Amniotic epithelial cell (primary cell): ENCODE measurements at regions not wholly inside any gene's neighbourhood (a gene's known extent, or its start where the extent isn't known, plus 50 kb on each side); places are given as distances from the start of the nearest gene placed in this dataset.
"Not testable (repeated sequence)": the region's sequence is repeated elsewhere in the genome, so short reads cannot be mapped to it uniquely, and the experiment has no call there.

Experiments
- DNase-seq: peaks from one replicate; pipeline ENCODE4 v3.0.0-alpha.2; 2010; ENCODE audit warnings: low read depth

DNA sequence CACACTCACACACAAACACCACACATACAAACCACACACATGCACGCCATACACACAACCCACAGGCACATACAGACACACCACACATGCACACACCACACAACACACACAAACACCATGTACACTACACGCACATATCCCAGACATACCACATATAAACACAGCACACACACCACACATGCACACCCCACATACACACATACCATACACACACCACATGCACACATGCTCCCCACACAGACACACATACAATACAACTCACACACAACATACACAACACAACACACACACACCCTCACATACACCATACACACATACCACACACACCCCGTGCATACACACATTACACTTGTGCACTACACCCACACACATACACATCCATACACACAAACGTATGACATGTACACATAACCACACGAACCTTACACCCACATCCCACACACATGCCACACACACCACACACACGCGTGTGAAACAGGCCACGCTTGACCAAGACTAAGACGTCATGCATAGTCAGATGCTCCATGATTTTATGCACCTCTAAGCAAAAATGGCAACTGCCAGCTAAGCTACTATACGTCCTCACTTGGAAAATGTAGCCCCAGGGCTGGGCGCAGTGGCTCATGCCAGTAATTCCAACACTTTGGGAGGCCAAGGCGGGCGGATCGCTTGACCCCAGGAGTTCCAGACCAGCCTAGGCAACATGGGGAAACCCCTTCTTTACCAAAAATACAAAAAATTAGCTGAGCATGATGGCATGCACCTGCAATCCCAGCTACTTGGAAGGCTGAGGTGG is 77.4 kb upstream of the TMPRSS2 start:
- no peak for DNase-seq

GRCh38 chr21:41584603-41585176 is 76.7 kb upstream of the TMPRSS2 start:
- no peak for DNase-seq

DNA sequence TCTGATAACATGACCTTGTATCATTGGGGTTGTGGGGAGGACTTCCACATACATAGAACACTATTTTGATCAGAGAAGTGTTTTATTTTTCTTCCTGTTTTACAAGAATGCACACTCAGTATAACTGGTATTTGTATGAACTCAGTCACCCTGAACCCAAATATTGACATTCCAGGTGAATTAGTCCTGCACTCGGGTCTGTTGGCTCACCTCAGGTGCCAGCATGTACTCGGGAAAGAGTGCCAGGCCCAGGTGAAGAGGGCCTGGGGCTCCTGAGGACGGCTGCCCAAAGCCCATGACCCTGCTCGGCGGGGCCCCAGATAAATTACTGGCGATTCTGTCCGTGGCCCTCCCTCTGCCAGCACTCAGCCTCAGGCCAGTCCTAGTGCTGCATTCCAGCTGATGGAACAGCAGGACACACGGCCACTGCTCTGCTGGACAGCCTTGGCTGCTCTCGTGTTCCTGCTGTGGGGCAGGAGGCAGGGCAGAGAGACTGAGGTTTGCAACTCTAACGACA is 75.4 kb upstream of the TMPRSS2 start:
- DNase-seq: no peak

DNA sequence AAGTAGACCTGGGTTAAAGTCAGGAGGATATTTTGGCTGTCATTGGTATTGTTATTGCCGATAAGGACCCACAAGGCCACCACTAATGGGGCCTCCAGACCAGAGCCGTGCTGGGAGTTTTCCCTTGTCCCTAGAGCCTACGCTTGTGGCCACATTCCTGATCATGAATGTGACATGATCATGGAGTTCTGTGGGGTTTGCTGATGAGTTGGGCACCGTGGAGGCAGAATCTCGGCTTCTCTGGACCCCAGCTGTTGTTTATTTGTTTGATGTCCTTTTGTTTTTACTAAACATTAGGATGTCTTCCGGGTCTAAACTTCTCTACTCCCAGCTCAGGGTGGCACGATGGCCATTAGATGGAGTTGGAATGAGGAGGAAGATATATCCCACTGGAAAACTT is 74.9 kb upstream of the TMPRSS2 start:
- no peak for DNase-seq

DNA sequence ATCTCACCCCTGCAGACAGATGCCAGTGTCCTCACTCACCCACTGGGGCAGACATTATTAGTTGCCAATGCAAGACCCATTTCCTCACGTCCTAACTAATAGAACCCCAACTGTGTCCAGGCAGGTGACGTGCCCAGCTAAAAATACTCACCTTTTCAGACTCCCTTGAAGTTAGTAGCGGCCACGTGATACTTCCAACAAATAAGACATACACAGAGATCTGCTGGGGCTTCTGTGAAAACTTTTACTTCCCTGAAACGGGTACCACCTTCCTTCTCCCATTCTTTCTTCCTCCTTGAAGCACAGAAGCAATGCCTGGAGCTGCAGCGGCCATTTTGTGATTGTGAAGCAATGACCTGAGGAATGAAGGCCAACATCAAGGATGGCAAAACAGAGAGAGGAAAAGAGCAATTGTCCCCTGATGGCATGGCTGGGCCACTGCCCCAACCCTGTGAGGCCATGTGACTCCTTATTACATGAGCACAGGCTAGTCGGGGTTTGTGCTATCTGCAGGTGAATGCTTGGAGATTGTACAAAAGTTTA is 74.4 kb upstream of the TMPRSS2 start:
- no peak for DNase-seq

- no peak for DNase-seq
These were observed 73.8 kb upstream of the TMPRSS2 start for GRCh38 chr21:41581592-41582228.

DNA sequence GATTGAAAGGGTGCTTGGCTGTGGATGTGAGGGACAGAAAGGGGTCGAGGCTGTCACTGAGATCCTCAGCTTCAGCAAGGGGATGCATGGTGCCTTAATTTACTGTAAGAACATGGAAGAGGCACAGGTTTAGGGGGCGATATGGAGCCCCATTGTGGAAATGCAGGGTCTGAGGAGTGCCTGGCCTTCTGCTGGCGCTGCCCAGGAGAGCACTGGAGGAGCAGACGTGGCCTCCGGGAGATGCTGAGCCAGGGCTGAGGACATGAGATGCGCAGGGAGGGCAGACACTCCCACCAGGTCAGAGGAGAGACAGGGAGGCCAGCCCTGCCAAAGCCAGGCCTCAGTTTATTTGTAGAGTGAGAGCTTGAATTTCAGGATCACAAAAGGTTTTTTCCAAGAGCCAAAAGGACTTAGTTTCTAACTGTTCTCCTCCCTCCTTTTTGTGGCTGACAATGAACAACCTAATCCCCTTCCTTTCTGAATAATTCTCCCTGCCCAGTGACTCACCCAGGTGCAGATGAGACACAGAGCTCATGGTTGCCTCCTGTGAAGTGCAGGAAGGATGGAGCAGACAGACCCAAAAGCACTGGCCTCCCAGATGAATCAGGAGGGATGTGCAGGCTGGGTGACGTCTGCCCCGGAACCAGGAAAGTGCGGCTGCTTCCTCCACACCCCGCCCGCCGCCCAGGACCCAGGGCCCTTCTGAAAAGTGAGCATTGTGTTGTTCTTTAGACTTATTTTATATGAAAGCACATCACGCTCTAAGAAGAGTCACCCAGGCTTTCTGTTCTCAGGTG is 73.0 kb upstream of the TMPRSS2 start:
- no peak for DNase-seq

- DNase-seq: no peak
These were observed 71.7 kb upstream of the TMPRSS2 start for GRCh38 chr21:41579692-41580091.

DNA sequence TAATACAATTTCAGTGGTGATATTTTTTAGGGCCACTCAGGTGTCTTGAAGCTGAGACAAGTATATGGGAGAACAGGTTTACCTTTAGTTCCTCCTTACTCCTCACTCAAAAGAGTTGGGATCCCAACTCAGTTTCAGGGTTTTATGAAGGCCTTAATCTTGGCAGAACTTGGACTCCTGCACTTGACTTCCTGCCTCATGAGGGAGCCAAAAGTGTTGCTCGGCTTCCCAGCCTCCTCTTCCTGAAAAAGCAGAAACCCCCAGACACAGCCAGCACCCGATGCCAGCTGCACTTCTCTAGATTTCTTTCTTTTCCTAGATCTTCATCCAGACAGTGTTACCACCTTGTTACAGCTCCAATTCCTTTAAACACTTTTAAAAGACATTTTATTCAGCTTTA is 70.8 kb upstream of the TMPRSS2 start:
- DNase-seq: no peak

DNA sequence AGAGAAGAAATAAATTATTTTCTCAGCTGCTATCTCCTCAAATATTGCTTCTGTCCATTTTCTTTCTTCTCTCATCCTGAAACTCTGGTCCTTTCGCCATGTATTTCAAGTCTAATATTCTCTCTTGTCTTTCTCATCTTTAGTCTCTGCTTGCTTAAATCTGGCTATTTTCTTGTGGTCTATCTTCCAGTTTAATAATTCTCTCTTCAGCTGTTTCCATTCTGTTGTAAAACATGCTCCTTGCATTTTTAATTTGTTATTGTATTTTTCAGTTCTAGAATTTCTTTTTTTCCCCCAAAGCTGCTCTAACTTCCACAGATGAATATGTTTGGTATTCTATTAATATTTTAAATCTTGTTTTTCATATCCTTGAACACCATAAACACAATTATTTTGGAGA is 70.1 kb upstream of the TMPRSS2 start:
- DNase-seq: no peak

DNA sequence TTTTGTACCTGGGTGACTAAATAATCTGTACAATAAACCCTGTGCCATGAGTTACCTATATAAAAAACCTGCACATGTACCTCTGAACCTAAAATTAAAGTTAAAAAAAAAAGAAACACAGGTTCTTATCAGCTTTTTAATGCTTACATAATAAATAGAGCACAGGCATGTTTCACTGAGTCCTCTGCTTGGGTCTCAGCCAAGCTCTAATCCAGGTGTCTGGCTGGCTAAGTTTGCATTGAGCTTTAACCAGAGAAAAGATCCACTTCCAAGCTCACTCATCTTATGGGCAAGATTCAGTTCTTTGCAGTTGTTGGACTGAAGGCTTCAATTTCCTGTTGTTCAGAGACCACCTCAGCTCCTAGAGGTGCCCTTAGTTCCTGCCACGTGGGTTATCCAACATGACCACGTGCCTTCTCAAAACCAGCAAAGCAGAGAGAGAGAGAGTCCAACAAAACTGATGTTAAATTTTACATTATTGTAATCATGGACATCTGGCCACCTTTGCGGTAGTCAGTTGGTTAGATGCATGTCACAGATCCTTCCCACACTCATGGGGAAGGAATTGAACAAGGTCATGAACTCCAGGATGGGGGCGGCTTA is 68.2 kb upstream of the TMPRSS2 start:
- no peak for DNase-seq

DNA sequence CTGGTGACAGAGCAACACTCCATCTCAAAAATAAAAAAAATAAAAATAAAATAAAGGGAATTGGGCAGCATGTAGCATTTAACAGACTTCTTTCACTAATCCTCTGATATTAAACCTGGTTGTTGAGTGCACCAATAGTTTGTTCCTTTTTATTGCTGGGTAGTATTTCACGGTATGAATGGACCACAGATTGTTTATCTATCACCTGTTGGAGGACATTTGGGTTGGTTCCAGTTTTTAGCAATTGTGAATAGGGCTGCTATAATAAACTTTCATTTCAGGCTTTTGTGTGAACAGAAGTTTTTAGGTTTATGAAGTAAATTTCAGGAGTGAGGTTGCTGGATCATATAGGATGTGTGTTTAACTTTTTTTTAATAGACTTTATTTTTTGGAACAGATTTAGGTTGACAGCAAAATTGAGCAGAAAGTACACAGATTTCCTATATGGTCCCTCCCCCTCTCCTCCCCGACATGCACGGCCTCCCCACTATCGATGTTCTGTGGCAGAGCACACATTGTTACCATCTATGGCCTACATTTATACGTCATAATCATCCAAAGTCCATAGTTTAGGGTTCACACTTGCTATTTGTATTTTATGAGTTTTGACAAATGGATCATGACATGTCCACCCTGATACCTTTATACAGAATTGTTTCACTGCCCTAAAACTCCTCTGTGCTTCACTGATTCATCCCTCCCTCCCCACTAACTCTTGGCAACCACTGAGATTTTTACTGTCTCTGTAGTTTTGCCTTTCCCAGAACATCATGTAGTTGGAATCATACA is 66.1 kb upstream of the TMPRSS2 start:
- DNase-seq: no peak

DNA sequence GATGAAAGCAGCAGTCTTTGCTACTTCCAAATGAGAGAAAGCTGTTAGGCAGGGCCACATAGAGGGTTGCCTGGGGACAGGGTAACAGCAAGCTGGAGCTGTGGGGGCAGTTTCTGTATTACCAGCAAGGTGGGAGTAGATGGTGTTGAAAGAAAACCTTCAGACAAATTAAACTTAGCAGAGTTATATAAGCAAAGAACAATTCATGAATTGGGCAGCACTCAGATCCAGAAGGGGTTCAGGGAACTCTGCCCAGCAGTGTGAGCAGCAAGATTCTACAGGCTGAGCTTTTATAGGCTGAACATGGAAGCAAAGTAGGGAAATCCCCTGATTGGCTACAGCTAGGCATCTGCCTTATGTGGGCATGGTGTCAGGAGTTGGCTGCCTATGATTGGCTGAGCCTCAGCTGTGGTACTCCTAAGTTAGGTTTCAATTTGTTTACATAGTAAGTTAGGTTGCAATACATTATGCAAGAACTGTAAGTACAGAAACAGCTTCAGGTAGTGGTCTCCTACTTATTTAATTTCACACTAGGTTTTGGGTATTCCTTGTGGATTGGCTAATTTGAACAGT is 64.1 kb upstream of the TMPRSS2 start:
- DNase-seq: no peak

DNA sequence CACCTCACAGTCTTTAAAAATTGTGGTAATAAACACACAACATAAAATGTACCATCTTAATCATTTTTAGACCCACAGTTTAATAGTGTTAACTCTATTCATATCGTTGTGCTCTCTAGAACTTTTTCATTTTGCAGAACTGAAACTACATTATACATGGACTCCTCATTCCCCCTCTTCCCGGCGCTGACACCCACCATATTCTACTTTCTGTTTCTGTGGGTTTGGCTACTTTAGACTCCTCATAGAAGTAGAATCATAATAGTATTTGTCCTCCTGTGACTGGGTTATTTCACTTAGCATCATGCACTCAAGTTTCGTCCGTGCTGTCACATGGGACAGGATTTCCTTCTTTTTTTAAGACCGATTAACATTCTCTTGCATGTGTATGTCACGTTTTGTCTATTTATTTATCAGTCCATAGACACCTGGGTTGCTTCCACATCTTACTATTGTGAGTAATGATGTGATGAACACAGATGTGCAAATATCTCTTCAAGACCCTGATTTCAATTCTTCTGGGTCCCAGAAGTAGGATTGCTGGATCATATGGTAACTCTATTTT is 62.9 kb upstream of the TMPRSS2 start:
- no peak for DNase-seq

DNA sequence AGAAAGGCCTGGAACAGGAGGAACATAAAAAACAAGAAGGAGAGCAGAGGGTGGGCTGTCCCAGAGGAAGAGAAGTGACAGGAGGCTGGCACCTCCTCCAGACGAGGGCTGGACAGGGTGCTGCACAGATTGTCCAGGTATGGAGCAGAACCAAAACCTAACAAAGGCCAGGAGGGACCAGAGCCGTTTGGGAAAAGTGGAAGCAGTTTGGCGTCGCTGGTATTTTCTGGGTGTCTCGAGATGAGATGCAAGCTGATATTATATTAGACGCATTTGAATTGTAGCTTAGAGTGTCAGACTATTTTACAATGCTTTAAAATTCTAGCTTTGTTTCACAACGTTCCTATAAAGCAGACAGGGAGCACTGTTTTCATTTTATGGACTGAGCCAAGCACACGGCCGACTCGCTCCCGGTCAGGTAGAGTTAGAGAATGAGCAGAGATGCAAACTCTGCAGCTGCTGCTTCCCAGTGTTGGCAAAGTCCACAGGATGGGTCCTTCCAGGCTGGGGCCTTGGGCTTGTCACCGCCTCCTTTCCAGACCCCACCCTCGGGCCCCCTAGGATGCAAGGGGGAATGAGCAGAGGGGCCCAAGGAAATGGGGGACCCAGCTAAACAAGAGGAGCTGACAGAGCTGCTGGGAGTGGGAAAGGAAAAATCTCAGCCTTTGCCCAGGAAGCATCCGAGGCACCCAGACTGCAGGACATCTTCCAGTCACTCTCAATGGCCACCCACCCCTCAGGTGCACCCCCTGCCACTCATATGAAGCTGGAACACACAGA is 60.8 kb upstream of the TMPRSS2 start:
- no peak for DNase-seq

DNA sequence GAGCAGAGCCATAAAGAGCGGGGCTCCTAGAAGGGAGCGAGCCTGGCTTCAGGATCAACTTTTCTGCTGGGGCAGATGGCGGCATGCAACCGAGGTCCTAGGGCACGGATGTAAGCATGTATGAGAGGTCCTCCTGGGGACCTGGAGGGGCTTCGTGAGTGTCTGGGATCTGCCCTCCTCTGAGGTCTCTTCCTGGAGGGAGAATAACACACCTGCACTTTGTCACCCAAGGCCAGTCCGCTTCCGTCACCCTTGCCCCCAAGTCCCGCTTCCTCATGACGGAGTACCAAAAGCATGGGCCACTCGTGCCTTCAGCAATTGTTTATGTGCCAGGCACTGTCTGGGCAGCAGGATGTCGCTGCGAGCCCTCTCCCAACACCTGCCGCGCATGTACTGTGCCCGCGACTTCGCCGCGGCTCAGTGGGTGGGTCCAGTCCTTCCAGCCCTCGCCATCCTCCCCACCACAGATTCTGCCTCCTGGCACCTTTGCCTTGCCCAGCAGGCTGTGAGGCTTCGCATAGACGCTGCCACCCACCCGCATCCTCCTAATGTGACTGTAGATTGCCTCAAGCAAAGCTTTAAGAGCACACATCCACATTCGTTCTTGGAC is 60.0 kb upstream of the TMPRSS2 start:
- no peak for DNase-seq

GRCh38 chr21:41567237-41567636 is 59.3 kb upstream of the TMPRSS2 start:
- not testable (repeated sequence) for DNase-seq

- DNase-seq: no peak
These were observed 58.6 kb upstream of the TMPRSS2 start for GRCh38 chr21:41566500-41567014.

DNA sequence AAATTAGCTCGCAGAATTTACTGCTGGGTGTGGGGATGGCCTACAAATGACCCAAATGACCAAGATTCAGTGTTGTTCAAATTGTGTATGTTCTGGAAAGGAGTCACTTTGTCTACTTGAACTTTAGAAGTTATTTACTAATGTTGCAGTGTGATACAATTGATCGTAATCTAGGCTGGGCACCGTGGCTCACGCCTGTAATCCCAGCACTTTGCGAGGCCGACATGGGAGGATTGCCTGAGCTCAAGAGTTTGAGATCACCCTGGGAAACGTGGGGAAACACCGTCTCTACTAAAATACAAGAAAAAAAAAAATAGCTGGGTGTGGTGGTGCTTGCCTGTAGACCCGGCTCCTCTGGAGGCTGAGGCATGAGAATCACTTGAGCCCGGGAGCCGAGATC is 57.6 kb upstream of the TMPRSS2 start:
- DNase-seq: no peak
